ENCODE measurements at regions not wholly inside any gene's neighbourhood (a gene's known extent, or its start where the extent isn't known, plus 50 kb on each side); places are given as distances from the start of the nearest gene placed in this dataset.

GRCh38 chr16:51041546-51041945, 109.5 kb downstream of the SALL1 start:
- TF ChIP-seq CTCF (IDR thresholded peaks at IDR 0.05; ENCODE audit: insufficient read depth, low read depth, low read length) (no peak), EZH2 (IDR thresholded peaks at IDR 0.05; ENCODE audit: insufficient read depth, low read length) (no peak)
